ENCODE measurements at regions not wholly inside any gene's neighbourhood (a gene's known extent, or its start where the extent isn't known, plus 50 kb on each side); places are given as distances from the start of the nearest gene placed in this dataset.

DNA sequence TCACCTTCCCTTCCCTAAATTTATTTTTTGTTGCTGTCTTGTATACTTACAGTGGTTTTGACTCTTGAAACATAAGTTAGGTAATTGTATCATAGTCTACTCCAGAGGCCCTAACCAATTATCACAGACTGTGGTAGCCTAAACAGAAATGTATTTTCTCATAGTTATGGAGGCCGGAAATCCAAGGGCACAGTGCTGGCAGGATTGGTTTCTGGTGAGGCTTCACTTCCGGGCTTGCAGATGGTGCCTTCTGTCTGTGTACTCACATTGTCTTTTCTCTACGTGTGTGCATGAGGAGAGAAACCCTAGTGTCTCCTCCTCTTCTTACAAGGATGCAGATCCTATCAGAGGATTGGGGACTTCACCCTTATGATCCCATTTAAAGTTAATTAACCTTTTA, 290.2 kb upstream of the KCNMB2 start:
- Histone ChIP-seq H3K4me1 (no peaks in the 10 kb centered on the region), H3K9me3 (no peaks in the 10 kb centered on the region), H3K4me3 (no peak overlapping the region), H3K36me3 (no peaks in the 10 kb centered on the region), H3K27me3 (no peaks in the 10 kb centered on the region), H3K27ac (no peak overlapping the region)
- no peak for DNase-seq
- no peak for ATAC-seq
- intact Hi-C loops (cut with DNase I), result no loop called here
- 80 to 87% methylated on average over 3 of the region's 3 CpGs for WGBS, 2 donors
- FAIRE-seq, result no peak
- TF ChIP-seq, protein P1, sequence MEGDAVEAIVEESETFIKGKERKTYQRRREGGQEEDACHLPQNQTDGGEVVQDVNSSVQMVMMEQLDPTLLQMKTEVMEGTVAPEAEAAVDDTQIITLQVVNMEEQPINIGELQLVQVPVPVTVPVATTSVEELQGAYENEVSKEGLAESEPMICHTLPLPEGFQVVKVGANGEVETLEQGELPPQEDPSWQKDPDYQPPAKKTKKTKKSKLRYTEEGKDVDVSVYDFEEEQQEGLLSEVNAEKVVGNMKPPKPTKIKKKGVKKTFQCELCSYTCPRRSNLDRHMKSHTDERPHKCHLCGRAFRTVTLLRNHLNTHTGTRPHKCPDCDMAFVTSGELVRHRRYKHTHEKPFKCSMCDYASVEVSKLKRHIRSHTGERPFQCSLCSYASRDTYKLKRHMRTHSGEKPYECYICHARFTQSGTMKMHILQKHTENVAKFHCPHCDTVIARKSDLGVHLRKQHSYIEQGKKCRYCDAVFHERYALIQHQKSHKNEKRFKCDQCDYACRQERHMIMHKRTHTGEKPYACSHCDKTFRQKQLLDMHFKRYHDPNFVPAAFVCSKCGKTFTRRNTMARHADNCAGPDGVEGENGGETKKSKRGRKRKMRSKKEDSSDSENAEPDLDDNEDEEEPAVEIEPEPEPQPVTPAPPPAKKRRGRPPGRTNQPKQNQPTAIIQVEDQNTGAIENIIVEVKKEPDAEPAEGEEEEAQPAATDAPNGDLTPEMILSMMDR (IDR thresholded peaks at IDR 0.05), result no peak

- no peaks in the 10 kb centered on the region for H3K9me3 ChIP-seq
- no peak overlapping the region for H3K27ac ChIP-seq
- no peak for FAIRE-seq
- TF ChIP-seq, protein P1 (IDR thresholded peaks at IDR 0.05), result no peak
- peaks cover 0 to 3% (median 0%) of the 10 kb centered on the region in 4 donors for H3K27me3 ChIP-seq
- 61 to 69% methylated on average over 2 of the region's 2 CpGs for WGBS, 2 donors
- ATAC-seq, result no peak
- intact Hi-C loops (cut with DNase I), result no loop called here
- H3K4me1 ChIP-seq, result no peaks in the 10 kb centered on the region
- H3K36me3 ChIP-seq, result no peaks in the 10 kb centered on the region
- no peak overlapping the region for H3K4me3 ChIP-seq
- no peak for DNase-seq
Measured at GRCh38 chr3:178255315-178255714, 280.9 kb upstream of the KCNMB2 start.

- Histone ChIP-seq H3K27ac (no peak overlapping the region), H3K9me3 (no peaks in the 10 kb centered on the region), H3K36me3 (no peaks in the 10 kb centered on the region), H3K27me3 (peaks cover 0 to 3% (median 0%) of the 10 kb centered on the region in 4 donors), H3K4me3 (no peak overlapping the region), H3K4me1 (peaks cover 0 to 8% (median 0%) of the 10 kb centered on the region in 3 donors)
- DNase-seq (no peak), FAIRE-seq (no peak), ATAC-seq (no peak)
- TF ChIP-seq, protein P1 (IDR thresholded peaks at IDR 0.05), result no peak
- 88 to 89% methylated on average over 4 of the region's 4 CpGs for WGBS, 2 donors
- intact Hi-C loops (cut with DNase I), result no loop called here
Measured at GRCh38 chr3:178257491-178257890, 278.7 kb upstream of the KCNMB2 start.

DNA sequence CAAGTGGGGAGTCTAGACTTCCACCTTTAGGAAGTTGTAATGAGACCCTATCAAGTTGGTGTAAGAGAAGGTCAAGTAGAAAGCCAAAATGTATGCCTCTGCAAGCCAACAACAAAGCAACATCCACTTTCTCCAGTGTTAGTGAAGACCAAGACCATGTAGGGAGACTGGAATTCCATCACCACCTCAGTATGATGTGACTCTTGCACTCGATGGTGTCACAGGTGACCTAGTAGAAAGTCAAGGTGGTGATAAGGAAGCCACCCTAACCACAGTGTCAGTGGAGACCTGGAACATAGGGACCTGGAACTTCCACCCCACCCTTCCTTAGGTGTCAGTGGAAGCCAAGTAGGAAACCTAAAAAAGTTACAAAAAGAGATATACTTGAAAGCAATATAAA, 278.1 kb upstream of the KCNMB2 start:
- TF ChIP-seq, protein P1 (IDR thresholded peaks at IDR 0.05), result no peak
- FAIRE-seq (no peak), DNase-seq (no peak), ATAC-seq (no peak)
- peaks cover 0 to 8% (median 0%) of the 10 kb centered on the region in 3 donors for H3K4me1 ChIP-seq
- H3K9me3 ChIP-seq, result no peaks in the 10 kb centered on the region
- no peaks in the 10 kb centered on the region for H3K36me3 ChIP-seq
- peaks cover 0 to 3% (median 0%) of the 10 kb centered on the region in 4 donors for H3K27me3 ChIP-seq
- intact Hi-C loops (cut with DNase I), result no loop called here
- no peak overlapping the region for H3K27ac ChIP-seq
- 73 to 92% methylated on average over 1 of the region's 1 CpG for WGBS, 2 donors
- H3K4me3 ChIP-seq, result no peak overlapping the region

GRCh38 chr3:178259703-178260102, 276.5 kb upstream of the KCNMB2 start:
- no peak for FAIRE-seq
- Histone ChIP-seq H3K36me3 (no peaks in the 10 kb centered on the region), H3K27ac (no peak overlapping the region), H3K4me3 (no peak overlapping the region), H3K4me1 (peaks cover 0 to 8% (median 0%) of the 10 kb centered on the region in 3 donors), H3K27me3 (peaks cover 0 to 3% (median 0%) of the 10 kb centered on the region in 4 donors), H3K9me3 (no peaks in the 10 kb centered on the region)
- intact Hi-C loops (cut with DNase I), result no loop called here
- TF ChIP-seq, protein P1 (IDR thresholded peaks at IDR 0.05), result no peak
- ATAC-seq, result no peak
- DNase-seq, result no peak

All from pancreas (tissue), 10 donors.